Colonic mucosa (tissue), 4 donors: ENCODE measurements at regions not wholly inside any gene's neighbourhood (a gene's known extent, or its start where the extent isn't known, plus 50 kb on each side); places are given as distances from the start of the nearest gene placed in this dataset.
"Not testable (repeated sequence)": the region's sequence is repeated elsewhere in the genome, so short reads cannot be mapped to it uniquely, and the experiment has no call there.

Experiments
- DNase-seq: peaks from one replicate; pipeline ENCODE4 v3.0.0-alpha.2; 2020
- H3K27ac ChIP-seq: fragments of 200-600 bp; one replicate; pipeline ENCODE4 v1.8.0; 2021
- H3K27me3 ChIP-seq: fragments of 200-600 bp; one replicate; pipeline ENCODE4 v1.8.0; 2021
- H3K36me3 ChIP-seq: fragments of 200-600 bp; one replicate; pipeline ENCODE4 v1.8.0; 2021
- H3K4me1 ChIP-seq: fragments of 200-600 bp; one replicate; pipeline ENCODE4 v1.8.0; 2021; ENCODE audit warnings: mild to moderate bottlenecking
- H3K4me3 ChIP-seq: fragments of 200-600 bp; one replicate; pipeline ENCODE4 v1.8.0; 2021
- H3K9ac ChIP-seq, 2 donors: one replicate each; pipeline ENCODE4 v1.7.0; 2013; ENCODE audit warnings: control low read depth in 2 of 2, low read depth in 2 of 2, low read length in 2 of 2
- H3K9me3 ChIP-seq: fragments of 200-600 bp; one replicate; pipeline ENCODE4 v1.8.0; 2021
- intact Hi-C: fragments of 100-400 bp; cut with DNase I; formaldehyde crosslinking; loops from one replicate; pipeline ENCODE4 v1.14.1; 2022
- TF ChIP-seq, protein P1 (sequence below): fragments of 200-600 bp; IDR thresholded peaks from one replicate; pipeline ENCODE4 v1.8.0; 2022; ENCODE audit warnings: antibody characterized with exemption, mild to moderate bottlenecking
- donor health status: healthy.
- donor health status: DM: no; HTN: no; CAD: no.
- donor health status: DM: no; HTN: no; CAD: no.

DNA sequence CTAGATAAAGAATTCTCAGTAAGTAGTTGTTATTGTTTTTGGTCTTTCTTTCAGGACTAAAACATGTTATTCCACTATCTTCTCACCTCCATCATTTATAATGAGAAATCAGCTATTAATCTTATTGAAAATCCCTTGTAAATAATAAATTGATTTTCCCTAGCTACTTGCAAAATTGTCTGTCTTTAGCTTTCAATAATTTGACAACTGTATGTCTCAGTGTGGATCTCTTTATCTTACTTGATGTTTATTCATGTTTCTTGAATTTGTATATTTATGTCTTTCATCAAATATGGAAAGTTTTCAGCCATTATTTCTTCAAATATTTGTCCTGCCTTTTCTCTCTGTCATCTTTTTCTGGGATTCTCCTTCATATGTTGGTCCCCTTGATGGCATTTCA lies 117.1 kb upstream of the ANTXRL start:
- TF ChIP-seq, protein P1, sequence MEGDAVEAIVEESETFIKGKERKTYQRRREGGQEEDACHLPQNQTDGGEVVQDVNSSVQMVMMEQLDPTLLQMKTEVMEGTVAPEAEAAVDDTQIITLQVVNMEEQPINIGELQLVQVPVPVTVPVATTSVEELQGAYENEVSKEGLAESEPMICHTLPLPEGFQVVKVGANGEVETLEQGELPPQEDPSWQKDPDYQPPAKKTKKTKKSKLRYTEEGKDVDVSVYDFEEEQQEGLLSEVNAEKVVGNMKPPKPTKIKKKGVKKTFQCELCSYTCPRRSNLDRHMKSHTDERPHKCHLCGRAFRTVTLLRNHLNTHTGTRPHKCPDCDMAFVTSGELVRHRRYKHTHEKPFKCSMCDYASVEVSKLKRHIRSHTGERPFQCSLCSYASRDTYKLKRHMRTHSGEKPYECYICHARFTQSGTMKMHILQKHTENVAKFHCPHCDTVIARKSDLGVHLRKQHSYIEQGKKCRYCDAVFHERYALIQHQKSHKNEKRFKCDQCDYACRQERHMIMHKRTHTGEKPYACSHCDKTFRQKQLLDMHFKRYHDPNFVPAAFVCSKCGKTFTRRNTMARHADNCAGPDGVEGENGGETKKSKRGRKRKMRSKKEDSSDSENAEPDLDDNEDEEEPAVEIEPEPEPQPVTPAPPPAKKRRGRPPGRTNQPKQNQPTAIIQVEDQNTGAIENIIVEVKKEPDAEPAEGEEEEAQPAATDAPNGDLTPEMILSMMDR = no peak
- Histone ChIP-seq H3K27ac (no peak overlapping the region), H3K4me1 (no peaks in the 10 kb centered on the region), H3K36me3 (no peaks in the 10 kb centered on the region), H3K27me3 (no peaks in the 10 kb centered on the region), H3K9me3 (no peaks in the 10 kb centered on the region), H3K9ac (no peak overlapping the region), H3K4me3 (no peak overlapping the region)
- no peak for DNase-seq
- intact Hi-C loops = no loop called here

DNA sequence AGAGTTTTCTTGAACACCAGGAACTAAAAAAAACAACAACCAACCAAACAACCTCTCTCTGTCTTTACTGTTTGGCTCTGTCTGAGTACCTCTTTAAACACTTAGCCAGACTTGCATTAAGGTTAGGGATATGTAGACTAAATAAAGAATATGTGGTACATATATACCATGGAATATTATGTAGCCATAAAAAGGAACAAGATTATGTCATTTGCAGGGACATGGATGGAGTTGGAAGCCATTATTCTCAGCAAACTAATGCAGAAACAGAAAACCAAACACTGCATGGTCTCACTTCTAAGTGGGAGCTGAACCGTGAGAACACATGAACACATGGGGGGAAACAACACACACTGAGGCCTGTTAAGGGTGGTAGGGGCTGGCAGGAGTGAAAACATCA lies 116.0 kb upstream of the ANTXRL start:
- Histone ChIP-seq H3K9ac (no peak overlapping the region), H3K9me3 (no peaks in the 10 kb centered on the region), H3K36me3 (no peaks in the 10 kb centered on the region), H3K27me3 (no peaks in the 10 kb centered on the region), H3K4me3 (no peak overlapping the region), H3K27ac (no peak overlapping the region), H3K4me1 (no peaks in the 10 kb centered on the region)
- no peak for DNase-seq
- intact Hi-C loops = no loop called here
- TF ChIP-seq, protein P1 = no peak

DNA sequence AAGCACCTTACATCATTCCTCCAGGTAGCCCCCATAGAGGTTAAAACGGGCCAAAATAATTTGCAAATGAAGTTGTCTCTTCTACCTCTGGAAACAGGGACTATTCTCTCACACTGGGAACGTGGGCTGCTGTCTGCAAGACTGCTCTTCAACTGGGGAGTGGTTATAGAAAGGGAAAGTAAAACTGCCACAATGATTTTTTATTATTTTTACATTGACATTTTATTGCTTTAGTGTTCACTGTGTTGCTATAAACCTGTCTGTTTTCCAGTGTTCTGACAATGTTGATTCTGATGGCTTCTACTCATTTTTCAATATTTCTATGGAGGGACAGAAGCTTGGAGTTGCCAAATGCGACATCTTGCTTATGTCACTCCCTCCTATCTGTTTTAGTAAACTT lies 115.1 kb upstream of the ANTXRL start:
- Histone ChIP-seq H3K36me3 (no peaks in the 10 kb centered on the region), H3K4me3 (no peak overlapping the region), H3K9ac (no peak overlapping the region), H3K4me1 (no peaks in the 10 kb centered on the region), H3K27ac (no peak overlapping the region), H3K27me3 (no peaks in the 10 kb centered on the region), H3K9me3 (no peaks in the 10 kb centered on the region)
- TF ChIP-seq, protein P1 = no peak
- intact Hi-C loops = no loop called here
- DNase-seq = no peak

DNA sequence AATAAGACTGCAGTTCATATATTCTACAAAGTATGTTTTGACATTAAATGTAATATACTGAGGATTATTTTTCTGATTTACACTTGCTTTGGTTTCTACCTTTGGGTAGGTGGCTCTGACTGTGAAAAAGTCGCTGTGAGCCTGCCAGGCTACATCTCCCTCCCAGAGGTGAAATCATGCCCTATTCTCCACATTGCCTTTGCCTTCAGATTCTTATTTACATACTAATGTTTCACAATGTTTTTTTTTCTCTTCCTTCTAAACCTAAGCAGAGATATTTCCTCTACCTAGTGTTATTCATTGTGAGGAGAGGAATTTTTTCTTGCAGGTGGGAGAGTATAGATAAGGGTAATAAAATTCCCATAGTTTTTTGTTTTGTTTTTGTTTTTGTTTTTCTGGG lies 111.5 kb upstream of the ANTXRL start:
- Histone ChIP-seq H3K4me3 (no peak overlapping the region), H3K36me3 (no peaks in the 10 kb centered on the region), H3K9me3 (no peaks in the 10 kb centered on the region), H3K27ac (no peak overlapping the region), H3K9ac (no peak overlapping the region), H3K4me1 (no peaks in the 10 kb centered on the region), H3K27me3 (no peaks in the 10 kb centered on the region)
- no peak for DNase-seq
- intact Hi-C loops = no loop called here
- TF ChIP-seq, protein P1 = no peak

DNA sequence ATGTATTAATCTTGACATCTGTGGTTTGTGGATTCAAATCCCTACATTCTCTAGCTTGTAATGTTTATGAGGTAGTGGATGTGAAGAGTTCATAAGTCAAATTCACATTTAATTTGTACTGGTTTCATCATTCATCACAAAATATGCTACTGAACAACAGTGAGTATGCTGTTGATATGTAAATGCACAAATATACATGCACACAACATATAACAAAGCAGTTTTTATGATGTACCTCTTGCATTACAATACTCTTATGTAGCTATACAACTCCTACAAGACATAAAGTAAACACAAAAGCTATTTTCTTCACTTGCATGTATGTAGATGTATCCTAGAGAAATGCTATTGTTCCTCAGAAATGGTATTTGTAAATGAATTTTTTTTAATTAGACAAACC lies 111.0 kb upstream of the ANTXRL start:
- TF ChIP-seq, protein P1 = no peak
- Histone ChIP-seq H3K4me3 (no peak overlapping the region), H3K27me3 (no peaks in the 10 kb centered on the region), H3K4me1 (no peaks in the 10 kb centered on the region), H3K9me3 (no peaks in the 10 kb centered on the region), H3K9ac (no peak overlapping the region), H3K36me3 (no peaks in the 10 kb centered on the region), H3K27ac (no peak overlapping the region)
- intact Hi-C loops = no loop called here
- no peak for DNase-seq

DNA sequence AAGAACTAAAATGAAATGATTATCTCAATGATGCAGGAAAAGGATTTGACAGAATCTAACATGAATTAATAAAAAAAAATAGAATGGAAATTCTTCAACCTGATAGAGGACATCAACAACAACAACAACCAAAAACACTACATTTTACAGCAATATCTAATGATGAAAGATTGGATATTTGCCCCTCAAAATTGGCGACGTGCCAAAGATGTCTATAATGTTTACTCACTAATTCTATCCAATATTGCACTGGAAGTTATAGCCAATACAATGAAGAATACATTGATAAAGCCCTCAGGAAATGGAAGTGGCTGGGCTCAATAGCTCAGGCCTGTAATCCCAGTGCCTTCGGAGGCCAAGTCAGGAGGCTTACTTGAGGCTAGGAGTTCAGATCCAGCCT lies 99.4 kb upstream of the ANTXRL start:
- H3K9ac ChIP-seq, H3K4me1 ChIP-seq, DNase-seq, intact Hi-C loops, H3K36me3 ChIP-seq, H3K9me3 ChIP-seq, H3K4me3 ChIP-seq, H3K27ac ChIP-seq, H3K27me3 ChIP-seq: not testable (repeated sequence)
